Ishikawa (cell line): ENCODE measurements at regions not wholly inside any gene's neighbourhood (a gene's known extent, or its start where the extent isn't known, plus 50 kb on each side); places are given as distances from the start of the nearest gene placed in this dataset.

Experiments used
- CEBPB ChIP-seq: IDR thresholded peaks from 2 replicates; pipeline ENCODE4 v1.6.1; 2012
- CREB1 ChIP-seq: IDR thresholded peaks from 2 replicates; pipeline ENCODE4 v1.6.1; 2012; ENCODE audit warnings: low read depth
- EGR1 ChIP-seq: IDR thresholded peaks from 2 replicates; pipeline ENCODE4 v1.6.1; 2012
- EP300 ChIP-seq: IDR thresholded peaks from 2 replicates; pipeline ENCODE4 v1.6.1; 2012; ENCODE audit warnings: borderline replicate concordance
- NFIC ChIP-seq: IDR thresholded peaks from 2 replicates; pipeline ENCODE4 v1.6.1; 2012
- RAD21 ChIP-seq: IDR thresholded peaks from 2 replicates; pipeline ENCODE4 v1.6.1; 2012; ENCODE audit warnings: low read depth
- REST ChIP-seq: IDR thresholded peaks from 2 replicates; pipeline ENCODE4 v1.6.1; 2012; ENCODE audit warnings: low read depth, mild to moderate bottlenecking
- TAF1 ChIP-seq: IDR thresholded peaks from 2 replicates; pipeline ENCODE4 v1.6.1; 2012; ENCODE audit warnings: low read depth, mild to moderate bottlenecking
- TCF12 ChIP-seq: IDR thresholded peaks from 2 replicates; pipeline ENCODE4 v1.6.1; 2012; ENCODE audit warnings: low read depth
- TEAD4 ChIP-seq: IDR thresholded peaks from 2 replicates; pipeline ENCODE4 v1.6.1; 2012
- YY1 ChIP-seq: IDR thresholded peaks from 2 replicates; pipeline ENCODE4 v1.6.1; 2012; ENCODE audit warnings: low read depth
- TF ChIP-seq, protein P1 (sequence below): IDR thresholded peaks from 2 replicates; pipeline ENCODE4 v1.6.1; 2012

DNA sequence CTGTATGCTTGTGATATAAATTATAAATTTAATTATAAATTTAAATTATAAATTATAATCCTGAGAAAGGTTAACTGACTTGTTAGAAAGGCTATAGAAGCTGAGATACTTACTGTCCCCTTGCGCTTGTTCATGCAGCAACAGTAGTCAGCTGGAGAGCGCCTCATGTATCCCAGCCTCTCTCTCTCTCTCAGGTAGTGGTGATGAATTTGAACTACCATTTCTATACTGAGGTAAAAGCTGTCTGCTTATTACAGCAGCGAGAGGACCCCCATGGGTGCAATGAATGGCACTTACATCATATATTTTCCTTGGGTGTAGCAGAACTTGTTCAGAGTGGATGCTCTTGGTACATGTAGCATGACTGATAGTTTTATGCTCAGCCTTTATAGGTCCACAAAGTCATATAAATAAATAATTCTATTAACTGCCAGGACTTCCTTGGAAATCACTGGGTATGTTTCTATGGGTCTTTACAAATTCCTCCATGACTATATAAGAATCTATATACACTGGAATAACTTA, 1308.7 kb downstream of the REEP3 start:
- TF ChIP-seq TAF1 = no peak
- TF ChIP-seq REST = no peak
- TF ChIP-seq EP300 = no peak
- TF ChIP-seq, protein P1, sequence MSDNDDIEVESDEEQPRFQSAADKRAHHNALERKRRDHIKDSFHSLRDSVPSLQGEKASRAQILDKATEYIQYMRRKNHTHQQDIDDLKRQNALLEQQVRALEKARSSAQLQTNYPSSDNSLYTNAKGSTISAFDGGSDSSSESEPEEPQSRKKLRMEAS = no peak
- no peak for TF ChIP-seq NFIC
- no peak for TF ChIP-seq TCF12
- no peak for TF ChIP-seq CREB1
- TF ChIP-seq EGR1 = no peak
- TF ChIP-seq YY1 = no peak
- TF ChIP-seq RAD21 = no peak
- no peak for TF ChIP-seq TEAD4
- TF ChIP-seq CEBPB = no peak
